ENCODE measurements at regions not wholly inside any gene's neighbourhood (a gene's known extent, or its start where the extent isn't known, plus 50 kb on each side); places are given as distances from the start of the nearest gene placed in this dataset.

DNA sequence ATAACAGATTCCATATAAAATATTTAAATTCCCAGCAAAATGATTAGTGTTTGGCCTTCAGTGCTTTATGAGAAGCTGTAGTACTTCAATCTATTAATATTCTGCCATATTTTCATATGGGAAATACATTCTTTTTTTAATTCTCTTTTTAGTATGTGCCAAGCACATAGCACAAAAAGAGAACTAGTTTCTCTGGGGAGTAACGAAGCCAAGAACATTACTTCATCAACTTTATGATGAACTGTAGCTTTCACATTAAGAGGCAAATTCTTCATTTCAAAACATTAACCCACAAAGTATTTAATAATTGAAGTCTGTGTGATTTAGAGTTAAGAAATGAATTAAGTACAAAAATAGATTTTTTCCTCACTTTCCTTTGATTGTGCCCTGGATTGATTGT is 281.0 kb upstream of the EYS start (continued):
- TF ChIP-seq NKRF (IDR thresholded peaks at IDR 0.05; ENCODE audit: borderline replicate concordance), result no peak
- TF ChIP-seq, protein P1, sequence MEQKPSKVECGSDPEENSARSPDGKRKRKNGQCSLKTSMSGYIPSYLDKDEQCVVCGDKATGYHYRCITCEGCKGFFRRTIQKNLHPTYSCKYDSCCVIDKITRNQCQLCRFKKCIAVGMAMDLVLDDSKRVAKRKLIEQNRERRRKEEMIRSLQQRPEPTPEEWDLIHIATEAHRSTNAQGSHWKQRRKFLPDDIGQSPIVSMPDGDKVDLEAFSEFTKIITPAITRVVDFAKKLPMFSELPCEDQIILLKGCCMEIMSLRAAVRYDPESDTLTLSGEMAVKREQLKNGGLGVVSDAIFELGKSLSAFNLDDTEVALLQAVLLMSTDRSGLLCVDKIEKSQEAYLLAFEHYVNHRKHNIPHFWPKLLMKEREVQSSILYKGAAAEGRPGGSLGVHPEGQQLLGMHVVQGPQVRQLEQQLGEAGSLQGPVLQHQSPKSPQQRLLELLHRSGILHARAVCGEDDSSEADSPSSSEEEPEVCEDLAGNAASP (IDR thresholded peaks at IDR 0.05), result no peak
- no peak for TF ChIP-seq NONO (IDR thresholded peaks at IDR 0.05; ENCODE audit: low read depth in 2 of 2, low read length in 1 of 2)
- TF ChIP-seq SLC30A9 (CRISPR knock-in tag; IDR thresholded peaks at IDR 0.05), result no peak
- TF ChIP-seq MECOM (CRISPR knock-in tag; IDR thresholded peaks at IDR 0.05), result no peak
- no peak for TF ChIP-seq FOXJ3 (CRISPR knock-in tag; IDR thresholded peaks at IDR 0.05)
- TF ChIP-seq XRCC4 (IDR thresholded peaks at IDR 0.05; ENCODE audit: extremely low read depth, insufficient read depth, insufficient read length), result no peak

- ChIA-PET POLR2A (no interaction called here), CTCF (ENCODE audit: low intra/inter-chr PET ratio) (no interaction called here)
- WGBS (ENCODE audit: insufficient coverage, low coverage, missing lambda C conversion rate), result 0% methylated on average over 2 of the region's 2 CpGs
- H3K9me3 ChIP-seq (replicated peaks; ENCODE audit: control insufficient read depth, insufficient read depth, low read depth, low read length), result no peaks in the 10 kb centered on the region; the same call in 1 of the 2 replicates
- no peak for FAIRE-seq
- H3K9ac ChIP-seq (ENCODE audit: insufficient read depth in 1 of 2, low read depth in 2 of 2, low read length in 2 of 2), result no peak overlapping the region
- H3K4me3 ChIP-seq, result no peak overlapping the region
- H2AFZ ChIP-seq (ENCODE audit: low read depth, low read length), result no peak overlapping the region
- no peak overlapping the region for H3K4me2 ChIP-seq (ENCODE audit: insufficient read depth, low read length)
- in situ Hi-C loops (cut with MboI) (no loop called here), intact Hi-C loops (cut with micrococcal nuclease) (no loop called here)
- no peaks in the 10 kb centered on the region for H3K9me1 ChIP-seq (ENCODE audit: control insufficient read depth, insufficient read depth, low read length)
- no peaks in the 10 kb centered on the region for H3K79me2 ChIP-seq (ENCODE audit: control insufficient read depth, insufficient read depth, low read length)
- no peaks in the 10 kb centered on the region for H3K36me3 ChIP-seq (ENCODE audit: control insufficient read depth, insufficient read depth, low read length)
- no peaks in the 10 kb centered on the region for H4K20me1 ChIP-seq (replicated peaks; ENCODE audit: control insufficient read depth, insufficient read depth, low read length)
- ATAC-seq, result no peak
- no peaks in the 10 kb centered on the region for H3K27me3 ChIP-seq (ENCODE audit: control insufficient read depth in 2 of 2, insufficient read depth in 2 of 2, low read length in 2 of 2)
- H3K4me1 ChIP-seq (replicated peaks in 1 of 2; ENCODE audit: control insufficient read depth in 2 of 2, insufficient read depth in 2 of 2, low read length in 2 of 2), result no peaks in the 10 kb centered on the region
- H3K27ac ChIP-seq (ENCODE audit: extremely low read depth, low read depth, low read length), result no peak overlapping the region
- no TSS peak for BruUV-seq (replicated peaks)
- DNase-seq (ENCODE audit: extremely low read depth in 1 of 4, low spot score in 3 of 4), result no peak
- TF ChIP-seq ARNT (IDR thresholded peaks at IDR 0.05), result no peak
- no peak for TF ChIP-seq KDM2B (CRISPR knock-in tag; IDR thresholded peaks at IDR 0.05)
- TF ChIP-seq, protein P2, sequence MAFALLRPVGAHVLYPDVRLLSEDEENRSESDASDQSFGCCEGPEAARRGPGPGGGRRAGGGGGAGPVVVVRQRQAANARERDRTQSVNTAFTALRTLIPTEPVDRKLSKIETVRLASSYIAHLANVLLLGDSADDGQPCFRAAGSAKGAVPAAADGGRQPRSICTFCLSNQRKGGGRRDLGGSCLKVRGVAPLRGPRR (CRISPR knock-in tag; IDR thresholded peaks at IDR 0.05), result no peak
- TF ChIP-seq, protein P3, sequence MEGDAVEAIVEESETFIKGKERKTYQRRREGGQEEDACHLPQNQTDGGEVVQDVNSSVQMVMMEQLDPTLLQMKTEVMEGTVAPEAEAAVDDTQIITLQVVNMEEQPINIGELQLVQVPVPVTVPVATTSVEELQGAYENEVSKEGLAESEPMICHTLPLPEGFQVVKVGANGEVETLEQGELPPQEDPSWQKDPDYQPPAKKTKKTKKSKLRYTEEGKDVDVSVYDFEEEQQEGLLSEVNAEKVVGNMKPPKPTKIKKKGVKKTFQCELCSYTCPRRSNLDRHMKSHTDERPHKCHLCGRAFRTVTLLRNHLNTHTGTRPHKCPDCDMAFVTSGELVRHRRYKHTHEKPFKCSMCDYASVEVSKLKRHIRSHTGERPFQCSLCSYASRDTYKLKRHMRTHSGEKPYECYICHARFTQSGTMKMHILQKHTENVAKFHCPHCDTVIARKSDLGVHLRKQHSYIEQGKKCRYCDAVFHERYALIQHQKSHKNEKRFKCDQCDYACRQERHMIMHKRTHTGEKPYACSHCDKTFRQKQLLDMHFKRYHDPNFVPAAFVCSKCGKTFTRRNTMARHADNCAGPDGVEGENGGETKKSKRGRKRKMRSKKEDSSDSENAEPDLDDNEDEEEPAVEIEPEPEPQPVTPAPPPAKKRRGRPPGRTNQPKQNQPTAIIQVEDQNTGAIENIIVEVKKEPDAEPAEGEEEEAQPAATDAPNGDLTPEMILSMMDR (IDR thresholded peaks at IDR 0.05 in 2 of 3, conservative IDR thresholded peaks at IDR 0.05 in 1 of 3; ENCODE audit: insufficient read depth in 2 of 3, low read depth in 1 of 3, low read length in 3 of 3), result no peak
- no peak for TF ChIP-seq ZFP30 (CRISPR knock-in tag; IDR thresholded peaks at IDR 0.05; ENCODE audit: borderline replicate concordance)
- TF ChIP-seq PCBP1 (IDR thresholded peaks at IDR 0.05; ENCODE audit: low read depth, low read length, poor library complexity, severe bottlenecking), result no peak
- TF ChIP-seq, protein P4, sequence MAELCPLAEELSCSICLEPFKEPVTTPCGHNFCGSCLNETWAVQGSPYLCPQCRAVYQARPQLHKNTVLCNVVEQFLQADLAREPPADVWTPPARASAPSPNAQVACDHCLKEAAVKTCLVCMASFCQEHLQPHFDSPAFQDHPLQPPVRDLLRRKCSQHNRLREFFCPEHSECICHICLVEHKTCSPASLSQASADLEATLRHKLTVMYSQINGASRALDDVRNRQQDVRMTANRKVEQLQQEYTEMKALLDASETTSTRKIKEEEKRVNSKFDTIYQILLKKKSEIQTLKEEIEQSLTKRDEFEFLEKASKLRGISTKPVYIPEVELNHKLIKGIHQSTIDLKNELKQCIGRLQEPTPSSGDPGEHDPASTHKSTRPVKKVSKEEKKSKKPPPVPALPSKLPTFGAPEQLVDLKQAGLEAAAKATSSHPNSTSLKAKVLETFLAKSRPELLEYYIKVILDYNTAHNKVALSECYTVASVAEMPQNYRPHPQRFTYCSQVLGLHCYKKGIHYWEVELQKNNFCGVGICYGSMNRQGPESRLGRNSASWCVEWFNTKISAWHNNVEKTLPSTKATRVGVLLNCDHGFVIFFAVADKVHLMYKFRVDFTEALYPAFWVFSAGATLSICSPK (IDR thresholded peaks at IDR 0.05; ENCODE audit: borderline replicate concordance), result no peak
- no peak for TF ChIP-seq SRSF7 (optimal IDR thresholded peaks at IDR 0.05; ENCODE audit: low read depth, low read length)
These were observed 277.1 kb upstream of the EYS start for GRCh38 chr6:65984089-65984488.

All from K562 (cell line).